COR-L47 (cell line): ENCODE measurements at regions not wholly inside any gene's neighbourhood (a gene's known extent, or its start where the extent isn't known, plus 50 kb on each side); places are given as distances from the start of the nearest gene placed in this dataset.

Experiments used
- DNase-seq: peaks from one replicate; lab custom pipeline; 2025; lab: John Stamatoyannopoulos, UW

- no peak for DNase-seq
Measured at GRCh38 chr7:94272821-94273583, 121.7 kb upstream of the COL1A2 start.

DNA sequence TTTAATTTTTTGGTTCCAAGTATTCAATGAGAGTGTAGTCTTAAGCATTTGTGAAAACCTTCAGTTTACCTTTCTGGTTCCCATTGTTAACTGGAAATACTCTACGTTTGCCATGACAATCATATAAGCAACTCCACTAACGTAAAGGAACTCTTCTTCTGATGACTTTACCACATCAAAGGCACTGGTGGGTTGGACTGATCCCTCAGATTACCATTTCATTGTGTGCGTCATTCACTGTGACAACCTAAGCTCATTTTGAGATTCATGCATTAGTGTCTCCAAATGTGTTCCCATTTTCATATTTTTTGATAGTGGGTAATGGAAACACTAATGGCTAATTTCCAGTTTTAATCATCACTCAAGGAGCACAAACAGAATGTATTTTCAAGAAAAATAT is 119.9 kb upstream of the COL1A2 start:
- no peak for DNase-seq

GRCh38 chr7:94276027-94276426 is 118.7 kb upstream of the COL1A2 start:
- no peak for DNase-seq

GRCh38 chr7:94276795-94277194 is 117.9 kb upstream of the COL1A2 start:
- DNase-seq, result peak; percentile 8

DNA sequence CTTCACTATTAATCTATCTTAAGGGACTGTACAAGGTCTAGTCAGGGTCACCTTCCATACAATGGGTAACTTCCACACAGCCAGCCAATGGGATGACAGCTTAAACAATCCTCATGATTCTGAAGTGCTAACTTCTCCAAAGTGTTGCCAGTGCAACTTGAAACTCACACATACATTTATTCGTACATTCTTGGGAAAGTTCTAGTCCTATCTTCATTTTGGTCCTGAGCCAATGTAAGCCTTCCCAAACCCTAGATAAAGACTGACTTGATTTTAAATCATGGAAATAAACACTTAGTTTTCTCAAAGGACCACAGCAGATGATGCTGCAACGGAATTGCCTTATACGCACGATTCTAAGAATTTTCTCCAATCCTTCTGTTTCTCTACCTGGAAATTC is 117.5 kb upstream of the COL1A2 start:
- DNase-seq, result no peak

DNA sequence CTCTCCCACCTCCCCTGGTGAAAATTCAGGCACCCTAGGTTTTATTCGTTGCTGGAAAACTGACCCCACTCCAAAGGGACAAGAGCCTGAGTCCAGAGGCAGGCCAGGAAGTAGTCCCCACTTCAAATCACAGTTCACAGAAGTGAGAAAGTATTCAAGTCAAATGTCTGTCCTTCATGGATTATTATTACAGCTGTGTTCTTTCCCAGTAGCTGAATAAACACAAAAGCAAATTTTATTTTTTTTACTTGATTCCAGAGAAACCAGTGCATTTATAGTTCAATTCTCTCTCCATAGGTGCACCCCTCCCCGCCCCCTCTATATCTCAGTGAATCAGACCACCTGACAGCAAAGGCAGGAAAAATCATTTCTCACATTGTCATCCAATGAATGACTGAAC is 113.8 kb upstream of the COL1A2 start:
- no peak for DNase-seq

DNA sequence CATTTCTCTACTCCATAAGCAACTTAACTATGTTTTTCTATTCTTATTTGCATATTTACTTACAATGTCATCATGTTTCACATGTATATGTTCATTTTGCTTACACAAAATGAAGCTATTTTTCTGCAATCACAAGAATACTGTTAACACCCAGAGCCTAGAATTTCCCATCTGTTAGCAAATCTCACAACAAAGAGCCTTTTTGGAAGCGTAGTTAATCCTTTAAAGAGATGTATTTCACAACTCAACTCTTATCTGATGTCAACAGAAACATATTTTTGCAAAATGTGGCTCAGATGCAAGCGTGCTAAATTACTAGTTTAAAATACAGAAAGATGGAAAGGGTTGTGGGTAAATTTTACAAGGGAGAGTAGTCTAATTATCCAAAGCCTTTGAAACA is 110.6 kb upstream of the COL1A2 start:
- DNase-seq, result no peak

- DNase-seq, result no peak
Measured at GRCh38 chr7:94286111-94286510, 108.6 kb upstream of the COL1A2 start.

DNA sequence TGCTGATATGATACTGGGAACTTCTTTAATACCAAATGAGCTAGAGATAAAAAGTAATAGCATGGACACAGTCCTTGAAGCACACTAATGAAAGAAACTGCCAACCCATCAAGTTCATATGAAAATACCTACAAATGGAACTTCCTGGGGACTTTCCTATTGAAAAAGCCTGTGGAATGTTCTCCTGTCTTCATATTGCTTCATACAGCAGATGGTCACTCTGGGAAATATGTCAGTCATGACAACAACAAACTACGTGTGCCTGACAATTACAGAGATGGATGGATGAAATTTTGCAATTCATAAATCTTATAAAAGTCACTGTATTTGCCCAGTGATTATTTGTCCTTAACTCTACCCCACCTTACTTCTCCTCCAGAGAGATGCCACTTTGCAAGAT is 106.6 kb upstream of the COL1A2 start:
- no peak for DNase-seq

DNA sequence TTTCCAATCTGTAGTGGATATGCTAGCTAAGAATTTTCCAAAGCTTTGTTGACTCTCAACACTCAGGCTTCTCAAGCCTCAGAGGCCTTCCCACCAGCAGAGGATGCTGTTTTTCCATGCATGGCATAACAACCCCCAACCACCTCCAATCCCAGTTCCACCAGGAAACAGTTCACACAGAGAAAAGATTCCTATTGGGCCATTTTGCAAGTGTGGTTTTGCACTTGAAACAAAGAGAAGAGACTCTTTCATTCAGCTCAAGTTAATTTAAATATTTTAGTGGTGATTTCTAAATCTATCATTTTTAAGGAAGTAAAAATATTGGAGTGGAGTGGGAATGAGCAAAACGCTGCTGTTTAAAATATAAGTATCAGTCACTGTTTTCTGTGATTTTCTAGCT is 105.6 kb upstream of the COL1A2 start:
- peak; percentile 68 for DNase-seq

DNA sequence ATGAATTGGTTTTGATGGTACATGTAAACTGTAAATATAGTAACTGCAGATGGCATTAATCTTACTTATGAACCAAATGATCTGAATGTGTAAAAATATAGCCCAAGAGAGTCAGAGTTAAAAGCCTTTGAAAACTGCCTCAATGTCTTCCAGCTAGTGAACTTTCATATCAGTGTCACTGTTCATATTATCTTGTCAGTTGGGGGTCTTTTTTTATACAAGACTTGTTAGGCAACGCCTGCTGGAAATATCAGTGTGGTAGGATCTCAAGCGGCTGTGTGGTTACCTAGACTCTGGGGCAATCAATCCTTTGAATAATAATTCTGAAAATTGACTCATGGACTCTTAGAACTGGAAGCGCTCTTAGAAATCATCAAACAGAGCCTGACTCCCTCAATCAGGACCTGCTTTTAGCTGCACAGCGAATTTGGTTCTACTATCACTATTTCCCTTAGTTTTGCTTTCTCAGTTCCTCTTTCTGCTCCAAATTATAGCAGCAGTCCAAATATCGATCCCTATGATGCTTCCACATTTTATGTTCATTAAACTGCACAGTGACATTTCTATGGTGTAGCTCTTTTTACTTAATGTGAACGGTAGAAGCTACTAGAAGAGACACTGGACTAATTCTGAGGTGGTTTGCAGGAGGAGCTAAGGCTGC is 100.1 kb upstream of the COL1A2 start:
- DNase-seq, result no peak

DNA sequence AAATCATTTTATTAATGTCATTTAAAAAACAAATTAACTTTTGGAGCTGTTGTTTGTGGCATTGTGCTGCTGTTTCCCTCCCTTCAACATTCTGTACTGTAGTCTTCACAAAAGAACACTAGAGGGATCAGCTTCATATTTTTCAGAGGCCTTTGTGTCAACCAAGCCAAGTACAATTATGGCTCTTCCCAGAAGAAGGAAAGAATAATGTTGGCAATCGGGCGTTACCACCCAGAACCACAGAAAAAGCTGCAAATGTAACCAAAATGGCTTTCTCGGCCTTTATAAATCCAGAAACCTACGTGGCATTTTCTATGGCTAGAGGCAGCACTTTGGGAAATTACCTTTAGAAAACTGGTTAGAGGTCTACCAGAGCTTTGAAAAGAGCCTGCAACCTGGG is 98.8 kb upstream of the COL1A2 start:
- DNase-seq, result peak; percentile 41

DNA sequence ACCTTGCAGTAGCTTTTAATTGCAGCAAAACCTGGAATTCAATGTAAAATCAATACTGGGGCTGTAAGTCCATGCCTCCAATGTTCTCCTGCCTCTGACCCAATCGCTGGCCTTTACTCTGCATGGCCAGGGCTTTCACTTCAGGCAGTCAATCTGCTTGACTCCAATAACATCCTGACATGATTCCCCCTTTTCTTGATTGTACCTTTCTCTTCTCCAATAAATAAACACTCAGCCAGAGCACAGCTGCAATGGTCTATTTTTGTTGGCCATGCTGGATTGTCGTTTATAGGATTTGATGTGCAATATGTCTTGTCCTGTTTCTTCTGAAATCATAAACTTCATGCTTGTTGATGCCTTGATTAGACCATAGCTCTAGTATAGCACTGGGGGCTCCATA is 97.8 kb upstream of the COL1A2 start:
- no peak for DNase-seq

DNA sequence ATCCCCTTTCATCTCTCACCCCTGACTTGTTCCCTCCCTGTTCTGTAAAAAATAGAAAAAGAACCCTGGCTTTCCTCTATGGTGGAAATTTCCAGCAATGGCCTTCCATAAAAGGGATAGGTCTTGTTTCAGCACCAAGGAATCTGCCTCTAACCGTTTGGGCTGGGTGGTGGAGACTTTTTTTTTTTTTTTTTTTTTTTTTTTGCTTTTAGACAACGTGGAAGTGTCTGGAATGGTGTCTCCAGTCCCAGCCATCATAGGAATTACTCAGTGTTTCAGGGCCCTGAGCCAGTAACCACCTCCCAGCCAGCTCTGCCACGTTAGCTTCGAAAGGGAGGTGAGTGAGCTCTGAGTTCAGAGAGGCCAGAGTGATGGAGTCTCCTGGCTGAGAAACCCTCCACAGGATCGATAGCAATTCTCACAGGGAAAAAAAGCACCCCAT is 97.3 kb upstream of the COL1A2 start:
- DNase-seq, result no peak

DNA sequence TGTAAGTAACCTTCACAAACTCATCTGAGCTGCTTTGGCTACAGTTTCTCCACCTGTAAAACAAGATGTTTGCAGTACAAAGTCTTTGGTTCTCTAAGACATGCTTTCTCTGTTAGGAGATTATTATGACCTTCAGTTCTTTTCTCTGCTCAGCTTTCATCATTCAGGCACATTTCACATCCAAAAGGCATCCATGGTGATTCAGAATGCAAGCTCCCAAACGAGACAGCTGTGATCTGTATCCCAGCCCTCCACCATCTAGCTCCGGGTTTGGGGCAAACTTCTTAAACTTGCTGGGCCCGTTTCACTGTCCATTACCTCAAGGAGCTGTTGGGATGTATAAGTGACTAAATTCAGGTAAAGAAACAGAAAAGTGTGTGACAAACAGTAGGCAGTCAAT is 95.8 kb upstream of the COL1A2 start:
- no peak for DNase-seq

- no peak for DNase-seq
Measured at GRCh38 chr7:94300176-94300835, 94.4 kb upstream of the COL1A2 start.

DNA sequence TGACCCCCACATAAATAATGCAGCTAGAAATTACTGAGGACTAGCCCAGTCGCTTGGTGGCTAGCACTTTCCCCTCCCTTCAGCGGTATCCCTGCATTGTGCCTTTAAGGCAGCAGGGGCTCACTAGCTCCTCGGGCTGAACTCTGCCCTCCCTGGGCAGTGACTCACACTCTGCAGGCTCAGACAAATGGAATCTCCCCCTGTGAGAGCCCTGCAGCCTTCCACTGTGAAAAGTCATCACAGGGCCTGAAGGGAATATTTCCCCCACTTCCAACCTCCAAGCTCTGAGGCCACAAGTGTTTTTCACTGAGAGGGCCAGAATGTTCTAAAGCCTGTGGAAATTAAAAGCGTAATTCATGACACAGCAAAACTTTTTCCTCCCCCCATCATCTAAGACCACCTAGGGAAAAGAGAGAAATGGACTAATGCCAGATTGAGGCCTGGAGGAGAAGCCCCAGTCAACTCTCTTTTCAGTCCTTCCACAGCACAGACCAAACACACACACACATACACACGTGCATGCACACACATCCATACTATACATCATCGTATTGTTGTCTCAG is 93.6 kb upstream of the COL1A2 start:
- no peak for DNase-seq

DNA sequence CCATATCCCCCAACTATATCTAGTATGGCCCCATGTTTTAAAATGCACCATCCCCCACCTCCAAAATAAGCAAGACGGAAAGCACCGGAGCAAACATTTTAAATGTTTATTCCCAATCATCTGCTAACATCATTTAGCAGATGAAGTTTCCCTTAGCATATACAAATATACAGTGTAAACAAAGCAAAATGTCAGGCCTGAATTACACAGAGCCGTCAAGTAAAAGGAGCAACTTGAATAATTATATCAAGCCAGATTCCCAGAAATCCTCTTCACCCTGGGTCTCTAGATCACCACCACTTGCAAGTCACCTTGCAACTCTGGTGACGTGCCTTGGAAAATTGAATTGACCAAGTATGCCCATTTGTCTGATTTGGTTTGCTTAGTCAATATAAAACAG is 91.6 kb upstream of the COL1A2 start:
- DNase-seq, result no peak

DNA sequence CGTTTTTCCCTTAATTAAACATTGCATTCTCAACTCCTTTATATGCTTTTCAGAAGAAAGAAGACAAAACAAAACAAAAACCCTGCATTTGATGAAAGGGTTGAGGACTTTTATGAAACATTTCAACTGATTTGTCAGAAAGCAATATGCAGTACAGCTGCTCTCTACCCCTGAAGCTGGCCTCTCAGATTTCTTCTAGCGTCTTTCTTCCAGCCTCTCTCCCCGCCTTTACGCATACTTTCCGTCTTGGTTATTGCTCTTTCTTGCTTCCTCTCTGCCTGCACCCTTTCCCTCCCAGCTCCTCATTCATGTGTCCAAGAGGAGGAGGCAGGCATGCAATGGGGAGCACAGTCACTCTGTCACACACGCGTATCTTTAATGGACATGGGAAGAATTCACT is 91.0 kb upstream of the COL1A2 start:
- no peak for DNase-seq

- no peak for DNase-seq
Measured at GRCh38 chr7:94304878-94305277, 89.8 kb upstream of the COL1A2 start.

DNA sequence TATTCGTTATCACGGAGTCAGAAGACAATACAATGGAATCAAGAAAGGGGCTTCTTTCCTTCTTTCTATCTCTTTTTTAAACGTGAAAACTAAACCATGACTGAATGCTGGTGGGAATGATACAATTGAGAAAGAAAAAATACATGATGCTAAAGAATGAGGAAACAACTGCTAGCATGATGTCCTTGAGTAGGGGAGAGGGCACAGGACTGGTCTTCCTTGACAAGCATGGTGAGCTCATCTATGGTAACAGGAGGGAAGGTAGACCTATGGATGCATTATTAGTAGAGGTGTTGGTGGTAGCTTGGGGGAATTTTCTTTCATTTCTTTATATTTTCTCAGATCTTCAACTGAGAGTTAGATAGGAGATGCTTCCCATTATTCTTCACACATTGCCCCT is 88.9 kb upstream of the COL1A2 start:
- no peak for DNase-seq

- no peak for DNase-seq
Measured at GRCh38 chr7:94307399-94308048, 87.2 kb upstream of the COL1A2 start.
